ENCODE measurements at regions not wholly inside any gene's neighbourhood (a gene's known extent, or its start where the extent isn't known, plus 50 kb on each side); places are given as distances from the start of the nearest gene placed in this dataset.
"Not testable (repeated sequence)": the region's sequence is repeated elsewhere in the genome, so short reads cannot be mapped to it uniquely, and the experiment has no call there.

GRCh38 chrX:146090732-146091131, 273.1 kb downstream of the SLITRK2 start:
- Histone ChIP-seq H3K79me2 (ENCODE audit: insufficient read depth, low read depth) (no peaks in the 10 kb centered on the region), H4K20me1 (ENCODE audit: insufficient read depth) (no peaks in the 10 kb centered on the region), H3K9ac (no peak overlapping the region), H3K27me3 (ENCODE audit: insufficient read depth, low read depth) (no peaks in the 10 kb centered on the region), H3K36me3 (ENCODE audit: insufficient read depth) (no peaks in the 10 kb centered on the region), H3K4me2 (no peak overlapping the region), H3K4me3 (IDR thresholded peaks at IDR 0.05; ENCODE audit: insufficient read depth, low read depth, low read length) (no peak overlapping the region), H2AFZ (ENCODE audit: low read depth) (no peak overlapping the region), H3K27ac (no peak overlapping the region), H3K4me1 (ENCODE audit: low read depth, poor library complexity, severe bottlenecking) (no peaks in the 10 kb centered on the region)
- TF ChIP-seq, protein P1, sequence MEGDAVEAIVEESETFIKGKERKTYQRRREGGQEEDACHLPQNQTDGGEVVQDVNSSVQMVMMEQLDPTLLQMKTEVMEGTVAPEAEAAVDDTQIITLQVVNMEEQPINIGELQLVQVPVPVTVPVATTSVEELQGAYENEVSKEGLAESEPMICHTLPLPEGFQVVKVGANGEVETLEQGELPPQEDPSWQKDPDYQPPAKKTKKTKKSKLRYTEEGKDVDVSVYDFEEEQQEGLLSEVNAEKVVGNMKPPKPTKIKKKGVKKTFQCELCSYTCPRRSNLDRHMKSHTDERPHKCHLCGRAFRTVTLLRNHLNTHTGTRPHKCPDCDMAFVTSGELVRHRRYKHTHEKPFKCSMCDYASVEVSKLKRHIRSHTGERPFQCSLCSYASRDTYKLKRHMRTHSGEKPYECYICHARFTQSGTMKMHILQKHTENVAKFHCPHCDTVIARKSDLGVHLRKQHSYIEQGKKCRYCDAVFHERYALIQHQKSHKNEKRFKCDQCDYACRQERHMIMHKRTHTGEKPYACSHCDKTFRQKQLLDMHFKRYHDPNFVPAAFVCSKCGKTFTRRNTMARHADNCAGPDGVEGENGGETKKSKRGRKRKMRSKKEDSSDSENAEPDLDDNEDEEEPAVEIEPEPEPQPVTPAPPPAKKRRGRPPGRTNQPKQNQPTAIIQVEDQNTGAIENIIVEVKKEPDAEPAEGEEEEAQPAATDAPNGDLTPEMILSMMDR (conservative IDR thresholded peaks at IDR 0.05; ENCODE audit: low read depth, low read length): no peak

GRCh38 chrX:146109362-146109761, 291.7 kb downstream of the SLITRK2 start:
- no peak overlapping the region for H3K4me3 ChIP-seq (IDR thresholded peaks at IDR 0.05; ENCODE audit: insufficient read depth, low read depth, low read length)

DNA sequence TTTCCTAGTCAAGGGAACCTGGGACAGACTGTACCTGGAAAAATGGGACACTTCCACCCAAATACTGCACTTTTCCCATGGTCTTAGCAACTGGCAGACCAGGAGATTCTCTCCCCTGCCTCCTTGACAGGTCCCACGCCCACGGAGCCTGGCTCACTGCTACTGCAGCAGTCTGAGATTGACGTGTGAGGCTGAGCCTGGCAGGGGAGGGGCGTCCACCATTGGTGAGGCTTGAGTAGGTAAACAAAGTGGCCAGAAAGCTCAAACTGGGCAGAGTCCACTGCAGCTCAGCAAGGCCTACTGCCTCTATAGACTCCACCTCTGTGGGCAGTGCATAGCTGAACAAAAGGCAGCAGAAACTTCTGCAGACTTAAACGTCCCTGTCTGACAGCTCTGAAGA, 301.4 kb downstream of the SLITRK2 start:
- not testable (repeated sequence) for H3K27ac ChIP-seq; H3K27me3 ChIP-seq (ENCODE audit: insufficient read depth, low read depth); H3K79me2 ChIP-seq (ENCODE audit: insufficient read depth, low read depth); H3K4me1 ChIP-seq (ENCODE audit: low read depth, poor library complexity, severe bottlenecking); H3K9ac ChIP-seq; H4K20me1 ChIP-seq (ENCODE audit: insufficient read depth); H3K4me3 ChIP-seq (IDR thresholded peaks at IDR 0.05; ENCODE audit: insufficient read depth, low read depth, low read length); H3K4me2 ChIP-seq; H2AFZ ChIP-seq (ENCODE audit: low read depth); H3K36me3 ChIP-seq (ENCODE audit: insufficient read depth)

More at GRCh38 chrX:146109362-146109761, 291.7 kb downstream of the SLITRK2 start:
- Histone ChIP-seq H3K4me2 (no peak overlapping the region), H3K27ac (no peak overlapping the region), H3K9ac (no peak overlapping the region), H3K27me3 (ENCODE audit: insufficient read depth, low read depth) (no peaks in the 10 kb centered on the region), H2AFZ (ENCODE audit: low read depth) (no peak overlapping the region), H4K20me1 (ENCODE audit: insufficient read depth) (no peaks in the 10 kb centered on the region), H3K79me2 (ENCODE audit: insufficient read depth, low read depth) (no peaks in the 10 kb centered on the region), H3K36me3 (ENCODE audit: insufficient read depth) (no peaks in the 10 kb centered on the region), H3K4me1 (ENCODE audit: low read depth, poor library complexity, severe bottlenecking) (no peaks in the 10 kb centered on the region)
- TF ChIP-seq, protein P1 (conservative IDR thresholded peaks at IDR 0.05; ENCODE audit: low read depth, low read length): no peak

GRCh38 chrX:146127617-146128016, 310.0 kb downstream of the SLITRK2 start:
- H3K27ac ChIP-seq: no peak overlapping the region
- TF ChIP-seq, protein P1 (conservative IDR thresholded peaks at IDR 0.05; ENCODE audit: low read depth, low read length): no peak
- H3K4me3 ChIP-seq (IDR thresholded peaks at IDR 0.05; ENCODE audit: insufficient read depth, low read depth, low read length): no peak overlapping the region

DNA sequence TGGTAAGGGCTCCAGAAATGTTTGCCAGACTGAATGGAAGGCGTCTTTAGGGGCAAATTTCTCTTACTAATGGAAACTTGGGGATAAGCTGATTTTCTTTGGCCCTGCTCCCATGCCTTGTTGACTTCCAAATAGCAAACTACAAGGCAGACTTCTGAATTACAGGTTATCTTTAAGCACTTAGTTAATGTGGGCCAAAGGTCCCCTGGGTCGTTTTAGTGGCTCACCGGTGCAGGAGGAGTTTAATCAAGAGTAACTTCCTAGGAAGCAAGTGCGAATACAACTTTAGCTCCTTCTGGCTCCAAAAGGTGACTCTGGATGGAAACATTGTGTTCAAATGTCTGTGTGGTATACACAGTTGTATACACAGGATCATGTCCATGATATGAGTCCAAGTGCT, 323.6 kb downstream of the SLITRK2 start:
- Histone ChIP-seq H3K79me2 (ENCODE audit: insufficient read depth, low read depth) (no peaks in the 10 kb centered on the region), H2AFZ (ENCODE audit: low read depth) (no peak overlapping the region), H3K27ac (no peak overlapping the region), H3K4me2 (no peak overlapping the region), H3K36me3 (ENCODE audit: insufficient read depth) (no peaks in the 10 kb centered on the region), H3K4me1 (ENCODE audit: low read depth, poor library complexity, severe bottlenecking) (no peaks in the 10 kb centered on the region), H3K27me3 (ENCODE audit: insufficient read depth, low read depth) (no peaks in the 10 kb centered on the region), H3K9ac (no peak overlapping the region), H3K4me3 (IDR thresholded peaks at IDR 0.05; ENCODE audit: insufficient read depth, low read depth, low read length) (no peak overlapping the region), H4K20me1 (ENCODE audit: insufficient read depth) (no peaks in the 10 kb centered on the region)
- TF ChIP-seq, protein P1 (conservative IDR thresholded peaks at IDR 0.05; ENCODE audit: low read depth, low read length): no peak

More at GRCh38 chrX:146127617-146128016, 310.0 kb downstream of the SLITRK2 start:
- no peaks in the 10 kb centered on the region for H3K36me3 ChIP-seq (ENCODE audit: insufficient read depth)
- H4K20me1 ChIP-seq (ENCODE audit: insufficient read depth): no peaks in the 10 kb centered on the region
- H2AFZ ChIP-seq (ENCODE audit: low read depth): no peak overlapping the region
- no peaks in the 10 kb centered on the region for H3K4me1 ChIP-seq (ENCODE audit: low read depth, poor library complexity, severe bottlenecking)
- H3K9ac ChIP-seq: no peak overlapping the region
- no peaks in the 10 kb centered on the region for H3K79me2 ChIP-seq (ENCODE audit: insufficient read depth, low read depth)
- no peak overlapping the region for H3K4me2 ChIP-seq
- no peaks in the 10 kb centered on the region for H3K27me3 ChIP-seq (ENCODE audit: insufficient read depth, low read depth)
